Frontal cortex (tissue), 3 donors: ENCODE measurements at regions not wholly inside any gene's neighbourhood (a gene's known extent, or its start where the extent isn't known, plus 50 kb on each side); places are given as distances from the start of the nearest gene placed in this dataset.
"Not testable (repeated sequence)": the region's sequence is repeated elsewhere in the genome, so short reads cannot be mapped to it uniquely, and the experiment has no call there.

Experiments
- DNase-seq, 2 donors: peaks; one replicate each; pipeline ENCODE4 v3.0.0; 2012; ENCODE audit warnings: low spot score in 2 of 2
- FAIRE-seq: peaks from 2 replicates; lab custom pipeline; 2012; peaks lifted over from hg19 to GRCh38; lab: Jason Lieb, UNC
- donor health status: control.
- donor health status: control.
- donor health status: control.

GRCh38 chr2:187207126-187207525 is 240.9 kb downstream of the CALCRL start:
- FAIRE-seq = no peak
- no peak for DNase-seq

DNA sequence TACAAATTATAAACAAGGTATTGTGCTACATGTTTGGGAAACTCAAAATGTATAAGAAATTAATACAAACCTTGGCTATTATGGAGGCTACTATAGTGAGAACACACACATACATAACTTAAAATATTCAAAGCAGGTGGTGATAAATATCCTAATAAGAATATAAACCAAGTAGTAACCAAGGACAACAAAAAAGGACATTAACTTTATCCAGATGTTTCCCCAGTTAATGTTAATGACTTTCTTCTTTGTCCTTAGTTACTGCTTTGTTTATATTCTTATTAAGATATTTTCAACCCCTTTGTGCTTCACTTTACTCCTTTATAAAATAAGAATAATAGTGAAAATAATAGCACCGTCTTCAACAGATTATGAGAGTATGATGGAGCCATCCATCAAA is 241.6 kb downstream of the CALCRL start:
- DNase-seq (no peak), FAIRE-seq (no peak)

- DNase-seq (no peak), FAIRE-seq (no peak)
Measured at GRCh38 chr2:187206071-187206470, 242.0 kb downstream of the CALCRL start.

- no peak for DNase-seq
- no peak for FAIRE-seq
Measured at GRCh38 chr2:187198136-187198535, 249.9 kb downstream of the CALCRL start.

DNA sequence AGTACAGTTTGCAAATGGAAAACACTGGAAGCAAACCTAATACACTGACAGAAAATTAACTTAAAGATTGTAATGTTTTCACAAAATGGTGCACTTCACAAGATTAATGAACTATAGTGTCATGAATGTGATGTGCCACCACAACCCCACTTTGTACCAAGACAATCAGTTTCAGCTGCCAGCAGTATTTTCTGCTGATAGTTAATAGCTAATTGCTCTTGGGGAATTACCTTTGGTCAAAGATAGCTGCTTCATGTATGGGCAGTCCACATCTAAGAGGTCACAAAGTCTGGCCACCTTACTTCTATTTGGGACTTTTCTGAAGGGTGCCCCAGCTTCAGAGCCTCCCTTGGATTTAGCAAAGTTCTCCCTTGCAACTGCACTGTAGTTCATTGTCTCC is 254.0 kb downstream of the CALCRL start:
- DNase-seq (no peak), FAIRE-seq (no peak)

GRCh38 chr2:187188783-187189631 is 259.0 kb downstream of the CALCRL start:
- FAIRE-seq (no peak), DNase-seq (no peak)

- FAIRE-seq (no peak), DNase-seq (no peak)
Measured at GRCh38 chr2:187187519-187187918, 260.5 kb downstream of the CALCRL start.

DNA sequence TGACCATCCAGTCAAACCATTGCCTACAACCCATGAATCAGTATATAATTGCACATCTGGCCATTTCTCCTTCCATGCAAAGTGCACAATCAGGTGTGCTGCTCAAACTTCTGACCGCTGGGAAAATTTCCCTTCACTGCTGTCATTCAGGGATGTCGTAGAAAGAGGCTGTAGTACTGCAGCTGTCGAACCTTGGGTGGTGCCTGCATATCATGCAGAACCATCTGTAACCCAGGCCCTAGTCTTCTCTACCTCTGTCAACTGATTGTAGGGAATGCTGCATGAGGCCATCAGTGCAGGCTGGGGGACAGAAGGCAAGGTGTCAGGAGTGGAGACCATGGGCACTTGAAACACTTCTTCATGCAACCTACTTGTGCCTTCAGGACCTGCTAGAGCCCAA is 267.5 kb downstream of the CALCRL start:
- FAIRE-seq (no peak), DNase-seq (no peak)

- not testable (repeated sequence) for FAIRE-seq, DNase-seq
Measured at GRCh38 chr2:187178876-187179275, 269.2 kb downstream of the CALCRL start.

- FAIRE-seq = no peak
- no peak for DNase-seq
Measured at GRCh38 chr2:187177253-187177652, 270.8 kb downstream of the CALCRL start.

- no peak for FAIRE-seq
- no peak for DNase-seq
Measured at GRCh38 chr2:187174582-187174981, 273.5 kb downstream of the CALCRL start.

DNA sequence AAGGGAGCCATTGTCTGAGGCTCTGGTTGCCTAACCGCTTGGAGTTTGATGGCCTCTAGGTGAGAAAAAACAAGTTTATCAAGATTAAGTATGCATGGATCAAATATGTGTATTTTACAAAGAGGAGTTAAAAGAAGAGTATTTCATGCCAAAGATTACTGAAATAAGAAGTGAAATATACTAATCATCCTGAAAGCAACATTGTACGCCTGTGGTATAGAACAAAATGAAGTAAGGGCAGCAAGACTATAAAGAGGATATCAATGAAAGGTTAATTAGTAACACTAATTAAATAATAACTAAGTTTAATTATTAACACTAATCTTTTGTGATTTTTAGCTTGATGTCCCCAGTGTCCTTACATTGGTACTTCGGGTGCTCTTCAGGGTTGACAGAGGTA is 276.7 kb downstream of the CALCRL start:
- DNase-seq = no peak
- FAIRE-seq = no peak

DNA sequence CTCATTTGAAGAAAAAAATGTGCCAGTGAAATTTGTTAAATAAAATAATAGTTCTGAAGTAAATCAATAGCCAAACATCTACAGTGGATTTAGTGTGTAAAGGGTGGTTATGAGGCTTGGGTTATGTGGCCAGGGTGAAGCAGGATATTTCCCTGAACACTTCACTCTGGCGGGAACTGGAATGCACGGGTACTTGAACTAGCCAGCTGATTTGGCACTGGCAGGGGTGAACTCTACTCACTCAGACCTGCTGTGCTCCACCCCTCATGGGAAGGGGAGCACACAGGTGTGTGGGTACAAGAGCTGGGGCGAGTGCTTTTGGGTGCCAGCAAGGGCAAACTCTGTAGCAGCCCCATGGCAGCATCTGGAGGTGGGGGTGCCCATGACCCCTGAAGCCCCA is 278.2 kb downstream of the CALCRL start:
- FAIRE-seq = no peak
- no peak for DNase-seq

- FAIRE-seq (no peak), DNase-seq (no peak)
Measured at GRCh38 chr2:187168720-187169713, 279.0 kb downstream of the CALCRL start.

DNA sequence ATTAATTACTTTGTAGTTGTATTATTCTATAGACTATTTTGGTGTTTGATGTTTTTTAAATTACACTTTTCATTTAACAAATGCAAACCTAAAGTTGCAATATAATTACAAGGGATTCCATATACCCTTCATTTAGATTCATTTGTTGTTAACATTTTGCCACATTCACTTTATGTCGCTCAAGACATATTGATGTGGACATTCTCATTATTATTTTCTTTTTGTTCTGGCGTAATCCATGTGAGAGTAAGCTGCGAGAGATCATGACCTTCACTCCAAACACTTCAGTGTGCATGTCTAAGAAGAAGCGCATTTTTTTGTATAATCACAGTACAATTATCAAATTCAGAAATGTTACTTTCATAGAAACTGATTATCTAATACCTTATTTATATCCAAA is 280.6 kb downstream of the CALCRL start:
- FAIRE-seq = no peak

GRCh38 chr2:187165936-187166610 is 282.0 kb downstream of the CALCRL start:
- DNase-seq (no peak), FAIRE-seq (no peak)

More for the DNA sequence above, 280.6 kb downstream of the CALCRL start:
- no peak for DNase-seq

DNA sequence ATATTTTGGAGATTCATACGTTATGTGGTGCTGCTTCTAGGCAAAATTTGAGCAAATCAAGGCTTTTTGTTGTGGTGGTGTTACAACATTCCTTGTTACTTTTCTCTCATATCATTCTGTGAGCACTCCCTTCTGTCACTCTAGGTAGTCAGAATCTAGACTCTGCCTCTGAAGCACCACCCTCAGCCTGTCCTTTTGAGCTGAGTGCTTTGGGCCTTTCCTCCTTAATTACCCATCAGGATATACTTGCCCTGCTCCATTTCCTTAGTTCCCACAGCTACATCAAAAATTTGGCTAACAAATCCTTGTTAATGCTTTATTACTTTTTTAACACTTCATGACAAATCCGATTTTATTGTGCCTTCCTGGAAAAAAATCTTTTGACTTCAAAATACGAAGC is 289.6 kb downstream of the CALCRL start:
- DNase-seq (no peak), FAIRE-seq (no peak)

- DNase-seq = no peak
- no peak for FAIRE-seq
Measured at GRCh38 chr2:187157046-187157445, 291.0 kb downstream of the CALCRL start.

GRCh38 chr2:187155476-187155875 is 292.6 kb downstream of the CALCRL start:
- FAIRE-seq (no peak), DNase-seq (no peak)

DNA sequence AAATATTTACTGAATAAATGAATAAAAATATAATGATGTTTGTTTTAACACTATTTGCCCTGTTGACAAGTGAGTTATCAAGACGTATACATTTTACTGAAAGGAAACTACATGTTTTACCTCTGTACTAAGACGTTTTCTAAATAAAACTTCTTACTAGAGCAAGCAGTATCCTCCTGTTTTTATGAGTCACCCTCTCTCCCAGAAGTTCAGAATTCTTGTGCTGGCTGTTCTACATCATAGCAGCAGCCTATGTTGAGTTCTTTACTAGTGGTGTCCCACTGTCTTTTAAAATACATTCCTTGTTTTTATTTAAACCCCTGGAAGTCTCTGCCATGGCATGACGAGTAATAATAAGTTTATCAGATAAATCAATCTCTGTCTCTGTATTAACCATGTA is 297.4 kb downstream of the CALCRL start:
- FAIRE-seq (no peak), DNase-seq (no peak)
